GM21723 (cell line): ENCODE measurements at regions not wholly inside any gene's neighbourhood (a gene's known extent, or its start where the extent isn't known, plus 50 kb on each side); places are given as distances from the start of the nearest gene placed in this dataset.
"Not testable (repeated sequence)": the region's sequence is repeated elsewhere in the genome, so short reads cannot be mapped to it uniquely, and the experiment has no call there.

ENCODE experiments used
- ATAC-seq: cut with Tn5 transposase; IDR thresholded peaks from one replicate; pipeline ENCODE4 v1.9.1; 2021; ENCODE audit warnings: mild to moderate bottlenecking, moderate library complexity; ENCODE audit not compliant: unreplicated experiment

DNA sequence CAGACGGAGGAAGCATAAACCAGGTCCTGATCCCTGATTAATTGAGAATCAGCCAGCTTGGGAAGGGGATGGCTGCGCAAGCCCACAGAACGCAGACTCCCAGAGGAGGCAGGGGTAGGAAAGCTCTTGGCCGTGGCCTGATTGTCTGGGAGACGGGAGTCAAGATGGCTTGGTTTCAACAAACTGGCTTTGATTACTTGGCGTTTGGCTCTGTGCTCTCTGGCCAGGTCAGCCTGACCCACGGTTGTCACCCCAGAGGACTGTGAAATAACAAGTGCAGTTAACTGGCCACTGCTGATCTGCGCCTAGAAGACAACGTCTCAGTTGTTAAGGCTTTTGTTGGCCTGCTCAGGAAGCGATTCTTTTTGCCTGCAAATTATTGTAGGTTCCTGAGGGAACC is 387.0 kb upstream of the PROK2 start:
- ATAC-seq, result no peak

GRCh38 chr3:72171463-72171881 is 386.5 kb upstream of the PROK2 start:
- ATAC-seq, result no peak

DNA sequence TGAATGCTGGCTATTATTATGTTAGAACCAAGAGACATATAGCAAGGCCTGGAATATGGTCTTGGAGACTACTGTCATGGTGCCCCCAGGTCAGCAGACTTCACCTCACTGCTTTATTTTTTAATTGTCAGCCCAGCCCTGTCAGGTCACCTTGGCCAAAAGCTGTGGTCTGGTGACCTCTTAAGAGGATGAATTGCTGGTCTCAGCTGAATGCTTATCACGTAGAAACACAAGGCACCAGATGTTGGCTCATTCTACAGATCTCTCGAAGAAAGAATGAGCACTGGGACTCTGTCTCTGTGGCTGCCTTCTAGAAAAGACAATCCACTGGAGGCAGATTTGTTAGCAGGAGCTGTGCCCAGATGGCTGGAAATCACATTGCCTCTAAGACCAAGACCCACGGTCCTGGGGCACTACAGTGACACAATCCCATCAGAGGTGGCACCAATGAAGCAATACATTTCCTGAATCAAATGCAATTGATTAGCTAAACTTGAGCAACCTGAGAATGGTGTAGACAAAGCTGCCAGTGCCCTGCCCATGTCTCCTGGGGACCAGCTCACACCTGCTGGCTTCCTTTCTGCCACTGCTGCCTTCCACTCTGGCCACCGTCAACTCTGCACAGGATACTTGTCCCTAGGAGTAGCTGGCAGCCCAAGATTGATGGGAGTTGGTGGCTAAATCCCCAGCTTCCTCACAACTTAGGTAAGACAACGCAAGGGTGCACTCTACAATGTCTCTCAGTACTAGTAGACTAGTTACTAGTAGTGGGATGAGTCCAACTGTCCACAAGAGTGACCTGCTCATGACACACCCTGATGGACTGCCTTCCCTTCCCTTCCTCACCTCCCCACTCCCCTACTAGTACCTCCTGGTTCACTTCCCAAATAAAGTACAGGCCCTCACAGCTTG is 384.9 kb upstream of the PROK2 start:
- ATAC-seq, result no peak

DNA sequence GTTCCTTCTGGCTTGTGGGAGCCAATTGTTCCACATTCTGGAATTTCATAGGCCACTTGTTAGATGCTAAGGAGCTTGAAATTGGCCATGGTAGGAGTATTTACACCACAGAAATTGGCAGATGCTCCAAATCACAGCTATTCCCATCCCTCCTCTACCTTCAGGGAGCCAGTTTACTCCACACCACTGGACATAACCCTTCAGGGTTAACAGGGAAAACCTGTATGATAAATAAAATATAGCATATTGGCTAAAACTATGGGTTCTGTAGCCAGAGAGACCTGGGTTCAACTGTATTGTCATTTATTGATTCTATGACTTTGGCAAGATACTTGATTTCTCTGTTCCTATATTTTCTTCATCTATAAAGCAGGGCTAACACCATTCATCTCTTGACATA is 384.2 kb upstream of the PROK2 start:
- ATAC-seq, result no peak

DNA sequence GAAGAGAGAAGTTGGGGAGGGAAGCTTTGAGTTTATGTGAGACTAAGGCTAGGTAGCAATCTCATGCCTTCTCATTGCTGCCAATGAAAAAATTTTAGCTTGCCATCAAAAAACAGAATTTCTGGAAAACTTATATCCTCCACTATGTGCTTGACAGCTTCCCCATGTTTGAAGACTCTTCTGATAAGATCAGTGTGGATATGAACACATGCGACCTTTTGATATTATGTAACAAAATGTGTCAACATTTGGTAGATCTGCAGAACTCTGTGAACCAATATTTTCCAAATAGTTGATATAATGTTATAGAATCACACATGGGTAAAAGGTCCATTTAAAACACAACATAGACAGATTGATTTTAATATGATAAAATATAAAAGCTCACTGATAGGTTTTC is 380.9 kb upstream of the PROK2 start:
- ATAC-seq, result no peak

GRCh38 chr3:72165317-72165716 is 380.4 kb upstream of the PROK2 start:
- no peak for ATAC-seq

- no peak for ATAC-seq
Measured at GRCh38 chr3:72164635-72164978, 379.7 kb upstream of the PROK2 start.

GRCh38 chr3:72163809-72164634 is 379.1 kb upstream of the PROK2 start:
- ATAC-seq, result peak; percentile 92

DNA sequence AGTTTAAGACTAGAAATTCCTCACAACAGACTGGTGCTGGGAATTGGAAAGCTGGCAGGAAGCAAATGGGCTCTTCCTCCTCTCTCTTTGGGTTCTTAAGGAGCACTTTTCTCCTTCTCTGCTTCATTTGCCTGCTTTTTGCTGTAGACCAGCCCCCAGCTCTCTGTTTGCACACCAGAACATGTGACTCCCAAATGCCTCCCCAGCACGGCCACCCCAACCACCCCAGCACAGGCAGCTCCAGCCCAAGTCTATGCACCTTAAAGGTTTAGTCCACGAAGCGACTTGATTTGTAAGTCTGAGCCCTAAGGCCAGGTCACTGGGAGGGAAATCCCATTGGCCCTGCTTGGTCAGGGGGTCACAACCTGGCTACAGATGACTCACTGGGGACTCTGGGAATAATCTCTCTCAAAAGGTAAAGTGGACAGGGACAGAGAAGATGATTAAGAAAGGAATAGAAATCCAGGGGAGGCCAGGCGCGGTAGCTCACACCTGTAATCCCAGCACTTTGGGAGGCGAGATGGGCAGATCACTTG is 377.8 kb upstream of the PROK2 start:
- ATAC-seq, result no peak

- no peak for ATAC-seq
Measured at GRCh38 chr3:72161881-72162595, 377.1 kb upstream of the PROK2 start.

DNA sequence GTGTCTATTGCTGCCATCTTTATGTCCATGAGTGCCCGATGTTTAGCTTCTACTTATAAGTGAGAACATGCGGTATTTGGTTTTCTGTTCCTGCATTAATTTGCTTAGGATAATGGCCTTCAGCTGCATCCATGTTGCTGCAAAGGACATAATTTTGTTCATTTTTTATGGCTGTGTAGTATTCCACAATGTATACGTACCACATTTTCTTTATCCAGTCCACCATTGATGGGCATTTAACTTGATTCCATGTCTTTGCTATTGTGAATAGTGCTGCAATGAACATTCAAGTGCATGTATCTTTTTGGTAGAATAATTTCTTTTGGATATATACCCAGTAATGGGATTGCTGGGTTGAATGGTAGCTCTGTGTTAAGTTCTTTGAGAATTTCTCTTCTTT is 376.3 kb upstream of the PROK2 start:
- ATAC-seq, result not testable (repeated sequence)

GRCh38 chr3:72160351-72160750 is 375.4 kb upstream of the PROK2 start:
- ATAC-seq, result no peak

DNA sequence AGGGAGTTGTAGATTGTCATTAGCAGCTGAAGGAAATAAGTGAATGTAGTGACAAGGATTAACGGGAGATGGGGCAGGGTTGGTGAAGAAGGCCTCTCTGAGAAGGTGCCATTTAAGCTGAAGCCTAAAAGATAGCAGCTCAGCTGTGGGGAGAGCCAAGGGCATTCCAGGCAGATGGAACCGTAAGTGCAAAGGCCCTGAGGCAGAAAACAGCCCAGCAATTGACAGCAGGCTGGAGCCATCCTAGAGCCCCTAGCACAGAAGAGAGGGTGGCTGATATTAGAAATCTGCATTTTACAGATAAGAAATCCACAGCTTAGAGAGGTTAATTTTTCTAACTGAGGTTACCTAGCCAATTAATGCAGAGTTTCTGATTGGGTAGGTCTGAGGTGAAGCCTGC is 374.5 kb upstream of the PROK2 start:
- no peak for ATAC-seq

DNA sequence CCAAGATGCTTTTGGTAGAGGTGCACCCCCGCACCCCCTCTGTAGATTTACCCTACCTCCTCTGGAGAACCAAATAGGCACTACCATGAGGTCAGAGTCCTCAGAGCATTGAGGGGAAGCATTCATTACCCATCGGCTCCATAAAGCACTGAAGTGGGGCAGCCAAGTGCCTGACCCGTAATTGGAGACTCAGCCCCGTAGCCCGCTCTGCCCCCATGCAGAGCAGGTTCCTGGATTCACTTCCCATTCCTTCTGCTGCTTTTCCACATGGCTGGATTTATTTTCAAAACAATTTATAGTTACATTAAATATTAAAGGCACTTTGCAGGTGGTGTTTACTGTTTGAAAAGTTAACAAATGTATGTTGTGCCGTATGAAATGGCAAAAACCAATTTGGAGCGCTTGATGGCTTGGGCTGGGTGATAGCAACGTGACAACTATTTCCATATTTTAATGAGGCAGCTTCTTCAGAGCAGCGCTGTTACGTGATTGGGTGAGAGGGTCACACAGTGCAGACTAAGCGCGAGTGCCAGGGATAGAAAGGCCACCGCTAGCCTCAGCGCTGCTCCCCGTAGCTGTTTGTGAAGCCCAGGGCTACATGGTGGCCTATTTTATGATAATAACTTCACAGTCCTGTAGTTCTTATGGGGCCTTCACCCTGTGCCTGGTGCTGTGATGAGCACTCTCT is 373.8 kb upstream of the PROK2 start:
- no peak for ATAC-seq

GRCh38 chr3:72157748-72158638 is 373.0 kb upstream of the PROK2 start:
- ATAC-seq, result peak; percentile 48

GRCh38 chr3:72155391-72156064 is 370.6 kb upstream of the PROK2 start:
- no peak for ATAC-seq

GRCh38 chr3:72154391-72155335 is 369.7 kb upstream of the PROK2 start:
- no peak for ATAC-seq
